MG63 (cell line): ENCODE measurements at regions not wholly inside any gene's neighbourhood (a gene's known extent, or its start where the extent isn't known, plus 50 kb on each side); places are given as distances from the start of the nearest gene placed in this dataset.
A peak's percentile ranks its signal among the peaks of the same experiment; 100 is the strongest.
"Not testable (repeated sequence)": the region's sequence is repeated elsewhere in the genome, so short reads cannot be mapped to it uniquely, and the experiment has no call there.

ENCODE experiments used
- DNase-seq: peaks from one replicate; pipeline ENCODE4 v3.0.0-alpha.2; 2020
- H3K27me3 ChIP-seq: fragments of 250-450 bp; sonication (Bioruptor Pico); 2 replicates; pipeline ENCODE4 v1.5.1; 2020; ENCODE audit warnings: mild to moderate bottlenecking, moderate library complexity
- H3K36me3 ChIP-seq: fragments of 250-450 bp; sonication (Bioruptor Pico); 2 replicates; pipeline ENCODE4 v1.5.1; 2020; ENCODE audit warnings: mild to moderate bottlenecking, moderate library complexity
- H3K4me3 ChIP-seq: fragments of 250-450 bp; sonication (Bioruptor Pico); 2 replicates; pipeline ENCODE4 v1.5.1; 2020; ENCODE audit warnings: mild to moderate bottlenecking, moderate library complexity
- H3K9me3 ChIP-seq: fragments of 250-450 bp; sonication (Bioruptor Pico); 2 replicates; pipeline ENCODE4 v1.5.1; 2020; ENCODE audit warnings: mild to moderate bottlenecking, moderate library complexity

GRCh38 chr1:245010018-245010614 lies 144.7 kb upstream of the KIF26B start:
- Histone ChIP-seq H3K4me3 (no peak overlapping the region), H3K9me3 (no peaks in the 10 kb centered on the region), H3K36me3 (no peaks in the 10 kb centered on the region), H3K27me3 (no peaks in the 10 kb centered on the region)
- no peak for DNase-seq

- no peaks in the 10 kb centered on the region for H3K27me3 ChIP-seq
- no peaks in the 10 kb centered on the region for H3K9me3 ChIP-seq
- no peak overlapping the region for H3K4me3 ChIP-seq
- no peaks in the 10 kb centered on the region for H3K36me3 ChIP-seq
- peak; percentile 49 for DNase-seq
Observed at GRCh38 chr1:245008761-245009160, 144.4 kb upstream of the HNRNPU start.

- DNase-seq, result no peak
- no peak overlapping the region for H3K4me3 ChIP-seq
- no peaks in the 10 kb centered on the region for H3K36me3 ChIP-seq
- H3K27me3 ChIP-seq, result no peaks in the 10 kb centered on the region
- H3K9me3 ChIP-seq, result no peaks in the 10 kb centered on the region
Observed at GRCh38 chr1:245007852-245008251, 143.5 kb upstream of the HNRNPU start.

- DNase-seq, result no peak
- no peak overlapping the region for H3K4me3 ChIP-seq
- H3K9me3 ChIP-seq, result no peaks in the 10 kb centered on the region
- H3K27me3 ChIP-seq, result no peaks in the 10 kb centered on the region
- no peaks in the 10 kb centered on the region for H3K36me3 ChIP-seq
Observed at GRCh38 chr1:245003246-245003645, 138.9 kb upstream of the HNRNPU start.

- H3K9me3 ChIP-seq, result no peaks in the 10 kb centered on the region
- no peak overlapping the region for H3K4me3 ChIP-seq
- DNase-seq, result peak; percentile 10
- H3K27me3 ChIP-seq, result no peaks in the 10 kb centered on the region
- H3K36me3 ChIP-seq, result no peaks in the 10 kb centered on the region
Observed at GRCh38 chr1:245001252-245001651, 136.9 kb upstream of the HNRNPU start.

- Histone ChIP-seq H3K36me3 (no peaks in the 10 kb centered on the region), H3K27me3 (no peaks in the 10 kb centered on the region), H3K4me3 (no peak overlapping the region), H3K9me3 (no peaks in the 10 kb centered on the region)
- DNase-seq, result no peak
Observed at GRCh38 chr1:245000872-245001188, 136.5 kb upstream of the HNRNPU start.

GRCh38 chr1:244999644-245000043 lies 135.3 kb upstream of the HNRNPU start:
- DNase-seq, H3K27me3 ChIP-seq, H3K4me3 ChIP-seq, H3K9me3 ChIP-seq, H3K36me3 ChIP-seq: not testable (repeated sequence)

- no peak overlapping the region for H3K4me3 ChIP-seq
- no peaks in the 10 kb centered on the region for H3K27me3 ChIP-seq
- DNase-seq, result no peak
- H3K36me3 ChIP-seq, result no peaks in the 10 kb centered on the region
- H3K9me3 ChIP-seq, result no peaks in the 10 kb centered on the region
Observed at GRCh38 chr1:244998717-244999346, 134.5 kb upstream of the HNRNPU start.

GRCh38 chr1:244995602-244996400 lies 131.5 kb upstream of the HNRNPU start:
- H3K36me3 ChIP-seq, result no peaks in the 10 kb centered on the region
- H3K27me3 ChIP-seq, result no peaks in the 10 kb centered on the region
- H3K4me3 ChIP-seq, result no peak overlapping the region
- peaks cover 8% of the 10 kb centered on the region for H3K9me3 ChIP-seq
- no peak for DNase-seq

GRCh38 chr1:244992833-244993232 lies 128.5 kb upstream of the HNRNPU start:
- Histone ChIP-seq H3K27me3 (no peaks in the 10 kb centered on the region), H3K36me3 (0 out of 2 replicates have a peak, but pooled peaks cover 3% of the 10 kb centered on the region), H3K4me3 (no peak overlapping the region), H3K9me3 (peaks cover 14% of the 10 kb centered on the region)
- DNase-seq, result no peak

- DNase-seq, result no peak
- H3K27me3 ChIP-seq, result no peaks in the 10 kb centered on the region
- 0 out of 2 replicates have a peak, but pooled peaks cover 3% of the 10 kb centered on the region for H3K36me3 ChIP-seq
- no peak overlapping the region for H3K4me3 ChIP-seq
- peaks cover 14% of the 10 kb centered on the region for H3K9me3 ChIP-seq
Observed at GRCh38 chr1:244989813-244990212, 125.5 kb upstream of the HNRNPU start.

GRCh38 chr1:244988521-244988920 lies 124.2 kb upstream of the HNRNPU start:
- 0 out of 2 replicates have a peak, but pooled peaks cover 3% of the 10 kb centered on the region for H3K36me3 ChIP-seq
- no peaks in the 10 kb centered on the region for H3K27me3 ChIP-seq
- no peak for DNase-seq
- peaks cover 14% of the 10 kb centered on the region for H3K9me3 ChIP-seq
- no peak overlapping the region for H3K4me3 ChIP-seq

GRCh38 chr1:244980605-244981004 lies 116.3 kb upstream of the HNRNPU start:
- DNase-seq, result no peak
- Histone ChIP-seq H3K27me3 (no peaks in the 10 kb centered on the region), H3K9me3 (no peaks in the 10 kb centered on the region), H3K36me3 (no peaks in the 10 kb centered on the region), H3K4me3 (no peak overlapping the region)

- H3K36me3 ChIP-seq, result peaks cover 3% of the 10 kb centered on the region; the same call in 1 of the 2 replicates
- no peak for DNase-seq
- no peaks in the 10 kb centered on the region for H3K27me3 ChIP-seq
- no peak overlapping the region for H3K4me3 ChIP-seq
- H3K9me3 ChIP-seq, result no peaks in the 10 kb centered on the region
Observed at GRCh38 chr1:244974550-244974949, 110.2 kb upstream of the HNRNPU start.

- no peak for DNase-seq
- no peaks in the 10 kb centered on the region for H3K27me3 ChIP-seq
- H3K9me3 ChIP-seq, result no peaks in the 10 kb centered on the region
- no peak overlapping the region for H3K4me3 ChIP-seq
- peaks cover 3% of the 10 kb centered on the region; the same call in 1 of the 2 replicates for H3K36me3 ChIP-seq
Observed at GRCh38 chr1:244974106-244974505, 109.8 kb upstream of the HNRNPU start.

- H3K4me3 ChIP-seq, result peak overlapping the region; percentile 76
- no peak for DNase-seq
- no peaks in the 10 kb centered on the region for H3K27me3 ChIP-seq
- peaks cover 3% of the 10 kb centered on the region; the same call in 1 of the 2 replicates for H3K36me3 ChIP-seq
- no peaks in the 10 kb centered on the region for H3K9me3 ChIP-seq
Observed at GRCh38 chr1:244971552-244972216, 107.3 kb upstream of the HNRNPU start.
